Suppressor macrophage treated with lipopolysaccharide for 4 hours (primary cell): ENCODE measurements at regions not wholly inside any gene's neighbourhood (a gene's known extent, or its start where the extent isn't known, plus 50 kb on each side); places are given as distances from the start of the nearest gene placed in this dataset.
"Not testable (repeated sequence)": the region's sequence is repeated elsewhere in the genome, so short reads cannot be mapped to it uniquely, and the experiment has no call there.

ENCODE experiments used
- DNase-seq: peaks from one replicate; pipeline ENCODE4 v3.0.0-alpha.2; 2020

DNA sequence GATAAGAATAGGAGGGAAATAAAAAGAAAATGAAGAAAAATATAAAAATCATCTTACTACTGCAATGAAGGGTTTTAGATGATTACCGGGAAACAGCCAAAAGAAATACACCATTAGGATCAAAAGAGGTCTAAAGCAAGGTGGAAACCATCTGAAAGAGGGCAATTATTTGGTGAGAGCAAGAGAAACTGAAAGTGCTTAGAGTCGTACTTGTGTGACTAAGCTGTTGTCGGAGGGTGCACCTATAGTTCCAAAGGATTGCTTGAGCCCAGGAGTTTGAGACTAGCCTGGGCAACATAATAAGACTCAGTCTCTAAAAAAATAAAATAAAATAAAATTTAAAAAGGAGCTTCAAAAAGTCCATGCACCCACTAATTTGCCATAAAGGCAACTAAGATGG, 169.5 kb downstream of the DKK1 start:
- DNase-seq, result no peak

DNA sequence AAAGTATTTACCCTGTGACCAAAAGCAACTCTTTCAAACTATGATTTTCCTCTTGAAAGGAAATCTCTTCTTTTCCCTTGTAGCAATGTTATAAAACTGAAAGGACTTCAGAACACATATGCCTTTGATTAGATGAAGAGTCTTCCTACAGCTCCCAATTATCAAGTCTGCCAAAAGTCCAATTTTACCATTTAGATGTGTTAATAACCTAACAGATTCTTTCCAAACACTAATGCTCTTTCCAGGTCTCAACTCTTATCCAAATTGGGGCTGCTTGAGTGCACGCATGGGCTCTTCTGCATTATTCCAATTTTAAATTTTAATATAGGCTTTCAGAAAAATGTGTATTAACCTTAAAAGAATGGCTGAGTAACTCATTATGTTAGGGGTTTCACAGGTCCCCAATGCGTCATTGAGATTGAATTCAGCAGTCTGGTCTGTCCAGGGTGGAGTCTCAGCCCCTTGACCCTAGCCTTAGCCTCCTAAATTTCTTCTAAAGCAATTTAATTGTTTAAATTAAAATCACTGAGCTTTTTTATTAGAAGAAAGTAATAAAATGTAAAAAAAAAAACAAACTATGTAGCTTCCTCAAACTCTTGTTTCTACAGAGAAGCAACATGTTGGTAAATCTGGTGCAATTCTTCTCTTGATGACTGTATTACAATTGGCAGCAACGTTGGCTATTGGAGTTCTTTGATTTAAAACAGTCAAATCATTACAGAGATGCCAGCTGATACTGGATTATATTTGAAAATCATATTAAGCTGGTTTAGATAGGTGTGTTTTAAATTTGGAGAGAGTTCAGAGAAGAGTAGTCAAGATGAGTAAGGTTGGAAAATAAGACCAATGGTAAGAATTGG, 170.4 kb downstream of the DKK1 start:
- no peak for DNase-seq

DNA sequence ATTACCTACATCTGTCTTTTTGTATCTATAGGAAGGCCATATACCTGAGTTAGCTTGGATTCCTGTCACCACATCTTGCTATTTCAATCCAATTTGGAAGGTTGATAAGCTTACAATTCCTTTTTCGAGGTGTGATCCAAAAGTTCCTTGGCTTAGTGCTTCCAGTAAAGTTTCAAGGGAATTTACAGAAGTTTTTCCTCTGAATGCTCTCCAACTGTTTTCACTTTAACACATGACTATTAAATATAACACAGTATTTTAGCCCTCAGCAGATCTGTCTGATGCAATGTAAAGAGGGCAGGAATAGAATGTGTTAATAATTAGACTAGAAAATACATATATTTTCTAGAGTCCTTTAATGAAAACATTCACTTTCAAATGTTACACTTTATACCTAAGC, 171.4 kb downstream of the DKK1 start:
- no peak for DNase-seq

DNA sequence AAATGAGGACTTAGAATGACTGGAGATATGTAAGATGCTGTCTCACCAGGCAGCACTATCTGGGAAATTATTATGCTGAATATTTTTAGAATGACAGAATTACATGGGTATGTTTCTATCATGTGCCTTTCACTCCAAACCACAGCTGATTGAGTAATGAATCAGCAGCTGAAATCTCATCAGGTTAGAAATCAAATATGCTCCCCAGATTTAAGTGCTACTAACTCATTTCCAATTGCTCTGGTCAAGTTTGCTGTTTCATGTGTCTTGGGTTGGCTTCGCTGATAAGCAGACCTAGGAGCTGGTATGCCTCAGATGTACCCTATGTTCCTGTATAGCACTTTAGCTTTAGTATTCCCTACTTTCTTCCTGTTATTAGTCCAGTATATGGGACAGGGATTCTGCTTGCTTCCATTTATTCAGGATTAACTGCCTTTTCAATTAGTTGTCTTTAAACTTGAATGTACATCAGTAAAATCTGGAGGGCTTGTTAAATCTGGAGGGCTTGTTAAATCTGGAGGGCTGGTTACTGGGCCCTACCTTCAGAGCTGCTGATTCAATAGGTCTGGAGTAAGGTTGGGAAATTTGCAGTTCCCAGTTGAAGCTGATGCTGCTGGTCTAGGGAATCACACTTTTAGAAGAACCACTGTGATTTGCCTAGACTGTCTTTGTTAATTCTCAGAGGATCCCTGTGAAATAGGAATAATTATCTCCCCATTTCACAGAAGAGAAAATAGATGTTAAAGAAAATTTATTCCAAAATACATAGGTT, 172.9 kb downstream of the DKK1 start:
- DNase-seq, result no peak

DNA sequence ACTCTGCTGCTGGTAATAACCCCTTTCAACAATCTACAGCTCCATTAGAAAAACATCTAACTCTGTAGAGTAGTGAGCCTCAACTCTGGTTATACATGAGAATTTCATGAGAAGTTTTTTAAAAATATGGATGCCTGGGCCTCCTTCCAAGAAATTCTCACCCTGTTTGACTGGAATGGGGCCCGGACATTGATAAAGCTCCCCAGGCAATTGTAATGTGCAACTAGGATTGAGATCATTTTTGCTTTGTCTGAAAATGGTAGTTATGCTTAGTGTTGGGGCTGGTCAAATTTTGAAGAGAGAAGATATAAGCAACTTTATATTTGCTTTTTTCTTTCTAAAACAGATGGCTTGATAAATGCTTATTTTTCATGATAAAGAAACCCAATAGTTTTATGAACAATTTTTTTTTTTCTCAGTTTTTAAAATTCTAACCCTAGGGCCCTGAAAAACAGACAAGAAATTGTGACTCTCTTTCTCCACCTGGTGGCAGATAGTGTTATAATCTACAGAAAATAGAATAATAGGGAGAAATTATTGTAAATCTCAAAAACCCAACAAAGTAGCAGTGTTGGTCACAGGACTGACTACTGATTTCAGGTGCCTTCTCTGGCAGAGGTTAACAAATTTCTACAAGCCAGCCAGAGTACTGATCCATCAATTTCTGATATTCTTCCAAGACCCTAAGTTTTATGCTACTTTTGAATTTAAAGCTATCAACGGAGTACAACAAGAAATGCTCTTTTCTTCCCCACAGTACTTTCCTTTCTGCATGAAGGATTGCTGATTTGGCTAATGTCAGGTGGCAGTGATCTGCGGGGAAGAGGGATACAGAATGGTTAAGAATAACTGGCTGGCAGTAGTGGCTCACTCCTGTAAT, 174.8 kb downstream of the DKK1 start:
- peak; percentile 53 for DNase-seq

DNA sequence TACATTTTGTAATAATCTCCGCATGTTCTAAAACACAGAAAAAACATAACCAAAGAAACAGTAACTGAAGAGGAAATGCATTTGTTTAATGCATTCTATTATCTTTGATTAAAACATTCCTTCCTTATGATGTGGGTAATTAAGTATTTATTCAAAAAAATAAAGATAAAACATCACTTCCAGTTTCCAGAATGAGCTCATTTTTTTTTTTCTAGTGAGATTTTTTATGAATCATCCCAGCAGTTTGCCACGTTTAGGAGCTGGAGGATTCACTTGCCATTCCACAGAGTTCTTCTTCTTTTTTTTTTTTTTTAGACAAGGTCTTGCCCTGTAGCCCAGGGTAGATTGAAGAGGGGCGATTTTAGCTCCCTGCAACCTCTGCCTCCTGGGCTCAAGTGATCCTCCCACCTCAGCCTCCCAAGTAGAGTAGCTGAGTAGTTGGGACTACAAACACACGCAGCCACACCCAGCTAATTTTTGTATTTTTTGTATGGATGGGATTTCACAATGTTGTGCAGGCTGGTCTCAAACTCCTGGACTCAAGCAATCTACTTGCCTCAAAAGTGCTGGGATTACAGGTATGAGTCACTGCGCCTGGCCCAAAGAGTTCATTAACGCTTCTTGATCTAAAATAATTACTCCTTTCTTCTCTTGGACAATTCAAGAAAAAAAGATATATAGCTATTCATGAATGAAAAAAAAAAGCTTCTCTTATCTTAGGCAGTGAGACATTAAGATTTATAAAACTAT, 177.3 kb downstream of the DKK1 start:
- no peak for DNase-seq

DNA sequence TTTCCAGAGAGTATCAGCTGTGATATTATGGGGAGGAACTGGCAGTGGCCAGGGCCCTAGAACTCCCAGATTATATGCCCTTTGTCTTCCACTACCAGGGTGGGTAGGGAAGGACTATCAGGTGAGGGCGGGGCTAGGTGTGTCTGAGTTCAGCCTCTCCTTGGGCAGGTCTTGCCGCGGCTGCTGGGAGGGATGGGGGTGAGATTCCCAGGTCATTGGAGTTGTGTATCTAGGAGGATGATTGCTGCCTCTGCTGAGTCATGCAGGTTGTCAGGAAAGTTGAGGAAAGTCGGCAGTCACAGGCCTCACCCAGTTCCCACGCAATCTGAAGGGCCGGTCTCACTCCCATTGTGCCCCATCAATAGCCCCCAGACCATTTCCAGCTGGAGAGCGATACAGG, 185.2 kb downstream of the DKK1 start:
- no peak for DNase-seq

DNA sequence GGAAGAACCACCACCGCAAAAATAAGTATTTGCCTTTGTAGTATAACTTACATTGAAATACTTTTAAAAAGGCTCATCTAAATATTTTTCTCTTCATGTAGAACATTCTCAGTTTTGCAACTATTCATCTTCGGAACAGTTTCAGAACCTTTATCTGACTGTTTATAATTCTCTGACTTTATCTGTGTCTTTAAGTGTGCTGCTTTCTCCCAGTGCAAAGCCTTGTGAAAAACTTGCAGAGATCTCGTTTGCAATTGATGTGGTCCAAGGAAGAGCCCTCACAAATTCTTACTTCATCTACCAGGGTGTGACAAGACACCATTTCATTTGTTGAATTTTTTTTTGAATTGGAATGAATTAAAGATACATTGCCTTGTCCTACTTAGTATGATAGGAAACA, 186.4 kb downstream of the DKK1 start:
- DNase-seq, result no peak

DNA sequence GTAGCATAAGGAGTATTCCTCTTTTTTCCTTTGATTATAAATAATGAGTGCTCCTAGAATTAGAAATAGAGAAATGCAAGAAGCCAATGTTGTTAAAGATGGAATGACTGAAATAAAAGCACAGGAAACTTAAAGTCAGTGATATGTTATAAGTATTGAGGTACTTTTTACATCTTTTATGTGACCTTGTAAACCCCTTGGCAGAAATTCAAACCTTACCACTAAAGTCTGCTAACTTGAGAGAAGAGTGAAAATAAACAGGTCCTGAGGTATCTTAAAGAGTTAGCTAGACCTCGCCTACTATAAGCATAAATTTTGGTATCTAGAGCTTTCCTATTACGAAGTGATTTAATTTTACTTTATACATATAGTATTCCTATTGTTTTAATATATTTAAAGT, 188.2 kb downstream of the DKK1 start:
- no peak for DNase-seq

DNA sequence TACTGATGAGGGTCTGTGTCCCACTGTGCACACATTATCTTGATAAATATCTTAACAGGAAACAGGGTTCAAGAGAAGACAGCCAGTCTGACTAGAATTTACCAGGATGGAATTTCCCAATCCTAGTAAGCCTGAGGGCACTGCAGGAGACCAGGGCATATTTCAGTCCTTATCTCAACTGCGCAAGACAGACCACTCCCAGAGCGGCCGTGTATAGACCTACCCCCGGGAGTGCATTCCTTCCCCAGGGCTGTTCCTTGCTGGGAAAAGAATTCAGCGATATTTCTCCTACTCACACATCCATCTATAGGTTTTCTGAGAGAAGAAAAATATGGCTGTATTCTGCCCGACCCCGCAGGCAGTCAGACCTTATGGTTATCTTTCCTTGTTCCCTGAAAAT, 191.3 kb downstream of the DKK1 start:
- not testable (repeated sequence) for DNase-seq

DNA sequence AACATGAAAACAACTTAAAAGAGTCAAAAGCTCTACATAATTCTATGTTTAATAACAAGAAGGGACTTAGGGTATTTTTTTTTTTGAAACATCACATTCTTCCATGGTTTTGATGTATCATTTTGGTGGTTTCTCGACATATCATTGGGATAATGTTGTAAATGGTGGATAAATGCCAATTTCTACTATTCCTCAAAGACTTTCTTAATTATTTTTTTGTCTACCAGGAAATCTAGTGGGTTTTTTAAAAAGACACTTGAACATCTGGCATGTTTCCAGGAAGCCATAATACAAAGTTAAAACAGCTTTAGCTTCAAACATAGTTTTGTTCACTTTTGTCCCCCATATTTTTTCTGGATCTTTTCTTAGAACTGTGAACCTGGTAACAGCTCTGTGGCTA, 200.4 kb downstream of the DKK1 start:
- DNase-seq, result no peak

DNA sequence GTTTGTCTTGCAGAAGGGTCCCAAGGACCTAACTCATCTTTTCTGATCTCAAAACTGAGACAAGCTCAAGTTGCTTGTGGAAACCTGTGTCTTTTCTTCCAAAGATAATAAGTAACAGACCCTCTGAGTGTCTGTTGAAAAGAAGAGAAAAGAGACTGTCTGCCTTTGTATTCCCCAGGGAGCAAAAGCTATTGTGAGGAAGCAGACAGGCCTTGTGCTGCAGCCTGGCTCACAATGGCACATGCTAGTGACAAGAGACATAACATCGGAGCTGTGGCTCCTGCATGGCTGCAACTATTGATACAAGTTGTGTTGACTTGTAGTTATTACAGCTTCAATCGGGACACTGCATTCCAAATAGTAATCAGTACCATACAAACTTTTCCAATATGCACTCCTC, 202.9 kb downstream of the DKK1 start:
- DNase-seq, result no peak

DNA sequence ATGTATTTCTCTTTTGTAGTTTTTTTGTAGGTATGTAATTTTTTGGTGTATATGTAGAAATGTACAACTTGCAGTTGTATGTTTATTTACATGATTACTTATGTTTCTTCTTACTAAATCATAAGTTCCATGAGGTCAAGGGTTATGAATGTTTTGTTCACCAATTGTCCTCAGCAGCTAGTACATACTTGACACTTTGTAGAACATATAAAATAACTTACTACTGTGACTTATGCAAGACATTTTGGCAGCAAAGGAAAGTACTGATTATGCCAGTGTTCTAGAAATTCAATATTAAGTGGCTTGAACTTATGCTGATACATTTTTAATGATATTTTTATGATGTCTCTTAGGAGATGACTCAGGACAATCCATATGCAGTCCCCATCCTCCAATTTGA, 209.6 kb downstream of the DKK1 start:
- no peak for DNase-seq

DNA sequence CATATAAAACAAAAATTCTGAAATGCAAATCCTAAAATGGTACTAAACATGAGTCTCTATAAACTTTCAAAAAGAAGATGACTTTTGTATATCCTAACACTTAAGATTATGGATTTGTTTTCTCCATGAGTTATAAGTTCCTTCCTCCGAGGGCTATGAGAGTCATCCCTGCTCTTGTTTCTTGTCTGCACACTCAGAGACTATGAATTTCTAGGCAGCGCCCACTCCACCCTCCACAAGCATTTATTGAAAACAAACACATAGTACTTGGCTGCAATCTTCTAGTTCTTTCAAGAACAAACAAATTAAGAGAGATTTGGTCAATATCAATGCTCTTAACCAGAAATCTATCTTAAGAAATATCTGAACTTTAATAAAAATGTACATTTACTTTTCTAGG, 211.7 kb downstream of the DKK1 start:
- DNase-seq, result no peak

DNA sequence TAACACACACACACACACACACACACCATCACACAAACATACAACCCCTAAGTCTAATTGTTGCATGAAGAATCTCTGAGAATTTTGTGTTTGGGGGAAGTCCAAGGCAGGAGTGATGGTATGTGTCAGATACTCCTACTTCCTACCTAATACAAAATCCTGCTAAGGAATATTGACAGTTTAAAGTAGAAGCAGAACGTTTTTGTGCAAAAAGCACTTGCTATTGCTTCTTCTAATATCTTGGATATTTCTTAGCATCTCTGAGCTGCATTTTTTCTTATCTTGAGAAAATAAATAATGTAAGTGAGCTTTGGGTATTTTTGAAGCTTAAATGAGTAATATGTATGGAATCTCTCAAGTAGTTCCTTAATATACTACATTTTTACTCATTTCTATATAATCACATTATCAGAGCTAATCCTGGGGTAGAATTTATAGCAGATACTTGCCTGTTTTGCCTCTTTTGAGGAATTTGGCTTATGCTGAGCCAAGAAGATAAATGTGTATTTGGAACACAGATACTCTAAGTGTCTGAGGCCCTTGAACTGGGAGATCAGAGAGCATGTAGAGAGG, 212.3 kb downstream of the DKK1 start:
- no peak for DNase-seq

DNA sequence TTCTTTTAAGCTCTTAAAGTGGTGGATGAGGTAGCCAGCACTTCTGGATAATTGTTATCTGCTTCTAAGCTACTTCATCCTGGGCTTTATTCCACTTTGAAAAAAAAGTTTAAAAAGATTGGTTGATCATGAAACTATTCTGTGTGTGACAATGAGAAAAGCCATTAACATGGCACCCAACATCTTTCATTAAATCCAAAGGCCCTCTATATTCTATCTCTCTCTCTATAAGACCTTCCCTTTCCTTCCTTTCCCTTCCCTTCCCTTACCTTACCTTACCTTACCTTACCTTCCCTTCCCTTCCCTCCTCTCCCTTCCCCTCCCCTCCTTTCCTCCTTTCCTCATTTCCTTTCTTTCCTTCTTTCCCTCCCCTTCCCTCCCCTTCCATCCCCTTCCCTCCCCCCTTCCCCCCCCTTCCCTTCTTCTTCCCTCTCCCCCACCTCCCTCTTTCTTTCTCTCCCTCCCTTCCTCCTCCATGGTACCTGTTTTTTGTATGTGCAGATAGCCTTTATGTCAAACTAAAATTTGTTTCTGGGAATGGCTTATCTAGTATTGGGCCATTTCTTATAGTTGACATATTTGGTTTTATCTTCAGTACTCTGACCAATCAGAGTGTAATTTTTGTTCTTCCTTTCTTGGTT, 218.7 kb downstream of the DKK1 start:
- no peak for DNase-seq

DNA sequence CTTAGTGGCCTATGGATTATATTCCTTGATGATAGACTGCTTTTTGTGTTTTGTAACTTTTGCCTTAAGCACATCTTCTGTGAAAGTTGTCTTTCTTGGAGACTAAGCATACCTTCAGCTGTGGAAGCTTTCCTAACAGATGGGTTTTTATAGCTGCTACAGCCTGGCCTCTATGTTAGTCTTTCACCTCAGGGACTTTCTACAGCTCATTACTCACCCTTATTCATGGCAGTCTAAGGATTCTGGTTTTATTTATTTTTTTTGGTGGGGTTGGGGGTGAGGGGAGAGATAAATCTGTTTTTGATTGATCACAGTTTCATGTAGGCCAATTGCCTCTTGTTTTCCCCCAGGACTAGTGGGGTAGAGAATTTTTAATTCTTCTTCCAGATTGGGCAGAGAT, 219.9 kb downstream of the DKK1 start:
- DNase-seq, result no peak

DNA sequence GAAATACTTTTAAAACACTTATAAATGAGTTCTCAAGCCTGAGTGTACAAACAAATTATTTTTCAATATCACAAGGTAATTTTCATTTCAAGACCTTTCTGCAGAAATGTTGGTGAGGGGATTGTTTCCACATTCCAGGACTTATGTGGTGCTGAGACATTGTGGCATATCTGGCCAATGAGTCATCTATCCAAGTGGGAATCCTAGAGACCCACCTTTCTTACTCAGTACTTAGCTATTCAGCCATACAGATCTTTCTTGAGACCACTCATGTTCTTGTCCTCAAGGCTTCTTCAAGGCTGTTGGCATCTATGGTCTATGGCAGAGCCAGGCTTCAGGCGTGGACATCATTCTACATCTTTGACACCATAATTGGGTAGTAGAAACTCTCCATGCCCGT, 225.4 kb downstream of the DKK1 start:
- no peak for DNase-seq

DNA sequence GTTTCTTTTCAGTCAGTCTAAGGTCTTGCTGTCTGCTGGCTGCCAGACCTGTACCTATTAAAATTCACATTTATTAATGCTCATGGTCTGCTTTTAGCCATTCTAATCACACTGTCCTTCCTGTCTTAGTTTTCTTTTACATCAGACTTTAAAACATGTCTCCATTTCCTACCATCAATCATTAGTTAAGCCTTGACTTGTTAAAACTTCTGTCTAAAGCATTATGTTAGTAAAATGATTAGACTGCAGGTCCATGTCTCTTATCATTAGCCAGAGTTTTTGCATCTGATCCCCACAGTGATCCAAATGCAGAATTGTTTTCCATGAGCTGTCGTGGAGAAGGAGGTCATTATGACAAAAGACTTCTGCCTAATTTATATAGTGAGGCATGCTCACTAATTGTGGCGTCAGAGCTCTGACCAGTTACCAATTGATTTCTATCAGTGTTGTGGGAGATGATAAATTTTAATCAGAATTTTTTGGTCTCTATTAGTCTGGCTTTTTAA, 226.5 kb downstream of the DKK1 start:
- no peak for DNase-seq

DNA sequence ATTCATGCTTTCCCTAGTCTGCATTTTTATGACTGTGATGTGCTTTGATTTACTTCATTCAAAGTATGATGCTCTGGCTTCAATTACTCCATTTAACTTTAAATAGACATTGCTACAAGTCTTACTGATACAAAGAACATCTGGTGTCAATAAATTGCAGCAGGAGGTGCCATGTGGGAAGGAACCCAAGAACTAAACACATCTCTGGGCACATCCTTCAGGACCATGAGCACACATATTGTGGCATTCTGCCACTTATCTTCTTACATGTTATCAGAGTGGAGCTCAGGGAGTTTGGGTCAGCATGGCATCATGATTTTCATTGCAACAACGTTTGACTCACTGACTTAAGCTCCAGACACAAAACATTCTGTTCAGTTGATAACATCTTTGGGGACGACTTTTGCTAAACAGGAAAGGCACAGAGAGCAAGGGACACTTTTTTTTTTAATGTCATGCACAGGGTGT, 227.0 kb downstream of the DKK1 start:
- DNase-seq, result no peak

DNA sequence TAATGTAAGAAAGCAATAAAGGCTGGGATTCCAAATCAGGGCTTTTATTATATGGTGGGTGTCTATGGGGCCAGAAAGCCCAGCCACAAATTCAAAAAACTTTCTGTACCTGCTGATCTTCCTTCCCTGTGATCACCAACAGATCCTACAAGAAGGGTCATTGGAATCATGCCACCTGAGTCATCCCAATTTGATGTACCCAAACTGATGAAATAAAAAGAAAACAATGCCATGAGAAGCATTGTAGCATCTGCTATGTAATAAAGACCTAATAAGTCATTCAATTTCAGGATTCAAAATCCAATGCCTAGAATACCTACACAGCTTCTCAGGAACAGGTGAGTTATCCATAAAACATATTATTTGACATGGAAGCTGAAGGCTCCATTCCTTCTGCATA, 228.8 kb downstream of the DKK1 start:
- DNase-seq, result no peak
